ENCODE measurements at regions not wholly inside any gene's neighbourhood (a gene's known extent, or its start where the extent isn't known, plus 50 kb on each side); places are given as distances from the start of the nearest gene placed in this dataset.

DNA sequence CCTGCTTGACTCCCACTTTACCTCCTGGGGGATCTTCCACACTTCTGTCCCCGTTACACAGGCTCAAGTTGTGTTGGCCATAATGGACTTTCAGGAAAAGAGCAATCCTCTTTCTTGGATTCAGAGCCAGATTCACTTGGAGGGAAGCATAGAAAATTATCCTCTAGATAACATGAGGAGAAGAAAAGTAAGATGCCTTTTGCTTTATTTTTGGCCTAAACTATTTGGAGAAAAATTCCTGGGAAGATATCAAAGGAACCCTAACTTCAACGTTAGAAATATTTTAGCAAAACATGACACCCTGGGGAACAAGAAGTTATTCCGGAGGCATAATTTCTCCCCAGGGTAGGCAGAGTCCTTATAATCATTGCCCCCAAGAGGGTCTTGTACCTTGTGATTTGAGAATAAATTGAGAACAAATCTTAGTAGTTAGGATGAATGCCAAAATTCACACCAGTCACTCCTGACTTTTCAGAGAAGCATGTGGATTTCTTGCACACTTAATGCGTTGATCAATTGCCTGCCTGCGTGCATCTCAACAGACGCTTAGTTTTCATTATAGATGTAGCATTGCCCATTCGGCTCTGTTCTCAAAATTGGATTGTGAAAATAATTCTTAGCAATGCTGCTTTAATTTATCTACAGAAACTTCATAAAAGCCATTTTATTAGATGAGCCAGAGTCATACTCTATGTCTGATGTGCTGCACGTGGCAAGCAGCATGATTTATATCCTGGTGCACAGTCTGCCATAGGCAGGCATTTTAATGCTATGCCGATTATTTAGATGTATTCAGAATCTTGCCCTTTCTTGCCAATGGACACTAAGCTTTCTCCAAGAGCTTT, 224.4 kb downstream of the C7orf25 start:
- CTCF ChIA-PET = interaction anchor here (1.4 kb wide), 1 partner anchor 710 kb away, joined by 3 read pairs; no protein-coding TSS in a partner anchor
- Histone ChIP-seq H3K27me3 (replicated peaks in 2 of 5; ENCODE audit: control insufficient read depth in 4 of 5, insufficient read depth in 5 of 5, low read length in 4 of 5) (peaks cover 0 to 10% (median 0%) of the 10 kb centered on the region in 5 experiments), H3K27ac (ENCODE audit: insufficient read depth in 1 of 2, low read depth in 1 of 2, low read length in 2 of 2, poor library complexity in 1 of 2, severe bottlenecking in 2 of 2) (no peak overlapping the region), H3K4me1 (ENCODE audit: control extremely low read depth in 1 of 4, control insufficient read depth in 4 of 4, insufficient read depth in 4 of 4, low read length in 3 of 4) (no peaks in the 10 kb centered on the region), H3K9me3 (ENCODE audit: control extremely low read depth in 1 of 5, control insufficient read depth in 4 of 5, insufficient read depth in 2 of 5, low read depth in 1 of 5, low read length in 4 of 5) (no peaks in the 10 kb centered on the region), H3K4me3 (ENCODE audit: control insufficient read depth in 1 of 7, extremely low read depth in 1 of 7, insufficient read depth in 4 of 7, low read depth in 2 of 7, low read length in 6 of 7) (no peak overlapping the region), H3K36me3 (ENCODE audit: control insufficient read depth in 4 of 4, insufficient read depth in 4 of 4, low read length in 3 of 4) (no peaks in the 10 kb centered on the region)
- 74% methylated on average over 4 of the region's 9 CpGs for WGBS (ENCODE audit: insufficient coverage)
- no peak for DNase-seq
- POLR2A ChIA-PET = no interaction called here

DNA sequence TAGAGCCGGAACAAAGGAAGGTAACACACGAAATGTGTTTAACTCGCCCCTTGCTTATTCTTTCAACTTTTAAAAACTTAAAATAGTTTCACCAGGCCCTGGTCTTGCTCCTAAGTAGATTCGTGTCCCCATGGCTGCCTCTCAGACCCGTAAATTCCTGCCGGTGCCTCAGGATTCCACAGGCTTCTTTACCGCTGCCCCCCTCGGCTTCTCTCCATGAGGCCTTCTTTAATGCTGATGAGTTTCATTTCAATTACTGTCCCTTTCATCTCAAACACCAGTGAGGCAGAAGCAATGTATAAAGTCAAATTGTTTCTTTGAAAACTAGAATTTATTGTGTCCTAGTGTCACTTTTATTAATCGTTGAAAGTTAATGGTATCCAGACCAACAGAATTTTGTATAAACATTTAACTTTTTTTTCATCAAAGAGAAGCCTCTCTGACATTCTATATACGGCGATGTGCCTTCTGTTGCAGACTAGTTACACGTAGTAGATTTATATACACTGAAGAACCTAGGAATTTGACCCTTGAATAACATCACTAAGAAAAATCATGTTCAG, 225.2 kb downstream of the C7orf25 start:
- 77% methylated on average over 8 of the region's 12 CpGs for WGBS (ENCODE audit: insufficient coverage)
- H3K4me3 ChIP-seq (ENCODE audit: control insufficient read depth in 1 of 7, extremely low read depth in 1 of 7, insufficient read depth in 4 of 7, low read depth in 2 of 7, low read length in 6 of 7) = no peak overlapping the region
- H3K27ac ChIP-seq (ENCODE audit: insufficient read depth in 1 of 2, low read depth in 1 of 2, low read length in 2 of 2, poor library complexity in 1 of 2, severe bottlenecking in 2 of 2) = no peak overlapping the region
- no peaks in the 10 kb centered on the region for H3K9me3 ChIP-seq (ENCODE audit: control extremely low read depth in 1 of 5, control insufficient read depth in 4 of 5, insufficient read depth in 2 of 5, low read depth in 1 of 5, low read length in 4 of 5)
- ChIA-PET CTCF (no interaction called here), POLR2A (no interaction called here)
- H3K36me3 ChIP-seq (ENCODE audit: control insufficient read depth in 4 of 4, insufficient read depth in 4 of 4, low read length in 3 of 4) = no peaks in the 10 kb centered on the region
- no peak for DNase-seq
- H3K4me1 ChIP-seq (ENCODE audit: control extremely low read depth in 1 of 4, control insufficient read depth in 4 of 4, insufficient read depth in 4 of 4, low read length in 3 of 4) = no peaks in the 10 kb centered on the region
- peaks cover 0 to 10% (median 0%) of the 10 kb centered on the region in 5 experiments for H3K27me3 ChIP-seq (replicated peaks in 2 of 5; ENCODE audit: control insufficient read depth in 4 of 5, insufficient read depth in 5 of 5, low read length in 4 of 5)

DNA sequence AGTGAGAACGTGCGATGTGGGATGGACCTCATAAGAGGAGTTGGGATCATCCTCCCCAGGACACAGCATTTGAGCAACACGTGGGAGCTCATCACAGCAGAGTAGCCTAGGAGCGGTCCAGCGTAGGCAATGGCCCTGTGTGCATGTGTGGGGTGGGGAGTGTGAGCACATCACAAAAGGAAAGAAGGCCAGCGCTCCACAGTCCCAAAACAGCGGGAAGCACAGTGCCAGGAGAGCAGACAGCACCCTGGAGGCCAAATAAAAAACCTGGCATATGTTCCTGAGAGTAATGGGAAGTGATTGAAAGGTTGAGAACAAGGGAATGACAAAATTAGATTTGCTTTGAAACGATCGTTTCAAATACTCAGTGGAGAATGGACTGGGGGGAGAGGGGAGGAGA, 226.0 kb downstream of the C7orf25 start:
- Histone ChIP-seq H3K4me3 (ENCODE audit: control insufficient read depth in 1 of 7, extremely low read depth in 1 of 7, insufficient read depth in 4 of 7, low read depth in 2 of 7, low read length in 6 of 7) (no peak overlapping the region), H3K27me3 (replicated peaks in 2 of 5; ENCODE audit: control insufficient read depth in 4 of 5, insufficient read depth in 5 of 5, low read length in 4 of 5) (peaks cover 0 to 10% (median 0%) of the 10 kb centered on the region in 5 experiments), H3K4me1 (ENCODE audit: control extremely low read depth in 1 of 4, control insufficient read depth in 4 of 4, insufficient read depth in 4 of 4, low read length in 3 of 4) (no peaks in the 10 kb centered on the region), H3K27ac (ENCODE audit: insufficient read depth in 1 of 2, low read depth in 1 of 2, low read length in 2 of 2, poor library complexity in 1 of 2, severe bottlenecking in 2 of 2) (no peak overlapping the region), H3K36me3 (ENCODE audit: control insufficient read depth in 4 of 4, insufficient read depth in 4 of 4, low read length in 3 of 4) (no peaks in the 10 kb centered on the region), H3K9me3 (ENCODE audit: control extremely low read depth in 1 of 5, control insufficient read depth in 4 of 5, insufficient read depth in 2 of 5, low read depth in 1 of 5, low read length in 4 of 5) (no peaks in the 10 kb centered on the region)
- no peak for DNase-seq
- 62% methylated on average over 9 of the region's 9 CpGs for WGBS (ENCODE audit: insufficient coverage)
- POLR2A ChIA-PET = no interaction called here
- CTCF ChIA-PET = no interaction called here

DNA sequence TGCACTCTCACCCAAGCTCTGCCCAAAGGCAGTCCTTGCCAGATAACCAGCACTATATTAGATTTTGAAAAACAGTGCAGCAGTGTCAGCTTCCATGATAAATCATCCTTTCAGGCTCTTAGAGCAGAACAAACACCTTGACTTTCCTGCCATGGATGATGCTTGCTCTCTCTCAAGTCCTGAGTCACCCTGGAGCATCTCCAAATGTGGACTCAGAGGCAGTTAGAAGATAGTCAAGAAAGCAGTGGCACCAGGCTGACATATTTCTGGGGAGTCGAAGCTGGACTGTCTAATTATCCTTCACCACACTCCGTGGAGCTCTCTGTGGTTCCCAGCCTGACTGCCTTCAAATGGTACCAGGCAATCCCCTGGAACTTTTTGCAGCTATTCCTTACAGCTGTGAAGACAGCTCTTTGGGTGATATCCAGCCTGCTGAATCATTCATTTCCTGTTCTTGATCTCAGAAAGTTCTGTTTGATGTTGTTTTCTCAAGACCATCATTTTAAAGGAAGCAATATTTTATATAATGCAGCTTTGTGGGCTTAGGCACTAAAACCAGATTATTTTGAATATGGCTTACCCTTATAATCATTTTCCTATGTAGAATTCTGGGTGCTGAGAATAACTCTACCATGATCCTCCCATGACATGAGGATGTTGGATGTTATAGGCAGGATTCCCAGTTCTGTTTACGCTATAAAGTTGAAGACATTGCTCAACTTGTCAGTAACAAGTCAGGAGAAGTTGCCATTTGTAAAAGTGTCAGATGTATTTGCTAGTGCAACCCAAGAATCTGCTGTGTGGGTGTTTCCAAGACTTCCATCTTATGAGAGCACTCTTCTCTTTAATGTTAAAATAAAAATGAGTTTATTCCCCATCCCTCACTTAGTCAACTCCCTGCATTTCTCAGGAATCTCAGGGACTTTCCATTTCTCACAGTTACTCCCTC, 233.8 kb downstream of the C7orf25 start:
- CTCF ChIA-PET = no interaction called here
- POLR2A ChIA-PET = interaction anchor here (0.8 kb wide), 1 partner anchor 176 kb away, joined by 3 read pairs; no protein-coding TSS in a partner anchor
- peak; percentile 13 to 62 (median 49) for DNase-seq

DNA sequence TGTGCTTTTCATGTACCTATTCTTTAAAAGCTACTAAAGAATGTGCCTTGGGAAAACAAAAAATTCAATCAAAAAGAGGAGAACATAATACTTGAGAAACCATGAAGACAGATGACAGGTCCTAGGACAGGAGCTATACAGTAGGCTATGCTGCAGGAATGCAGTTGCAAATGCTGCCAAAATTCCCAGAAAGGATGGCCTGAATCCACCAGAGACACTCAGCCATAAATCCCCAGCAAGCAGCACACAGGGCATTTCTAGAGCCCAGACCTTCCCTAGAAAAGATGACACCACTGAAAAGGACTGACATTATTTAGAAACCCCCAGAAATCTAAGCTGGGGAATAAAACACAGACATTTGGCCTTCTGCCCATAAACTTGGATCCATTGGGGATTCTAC, 237.3 kb downstream of the C7orf25 start:
- no peaks in the 10 kb centered on the region for H3K27me3 ChIP-seq (replicated peaks in 2 of 5; ENCODE audit: control insufficient read depth in 4 of 5, insufficient read depth in 5 of 5, low read length in 4 of 5)
- no peak overlapping the region for H3K4me3 ChIP-seq (ENCODE audit: control insufficient read depth in 1 of 7, extremely low read depth in 1 of 7, insufficient read depth in 4 of 7, low read depth in 2 of 7, low read length in 6 of 7)
- ChIA-PET CTCF (no interaction called here), POLR2A (no interaction called here)
- H3K36me3 ChIP-seq (ENCODE audit: control insufficient read depth in 4 of 4, insufficient read depth in 4 of 4, low read length in 3 of 4) = no peaks in the 10 kb centered on the region
- no peak for DNase-seq
- no peak overlapping the region for H3K27ac ChIP-seq (ENCODE audit: insufficient read depth in 1 of 2, low read depth in 1 of 2, low read length in 2 of 2, poor library complexity in 1 of 2, severe bottlenecking in 2 of 2)
- no peaks in the 10 kb centered on the region for H3K9me3 ChIP-seq (ENCODE audit: control extremely low read depth in 1 of 5, control insufficient read depth in 4 of 5, insufficient read depth in 2 of 5, low read depth in 1 of 5, low read length in 4 of 5)
- peaks cover 0 to 9% (median 4%) of the 10 kb centered on the region in 4 experiments for H3K4me1 ChIP-seq (ENCODE audit: control extremely low read depth in 1 of 4, control insufficient read depth in 4 of 4, insufficient read depth in 4 of 4, low read length in 3 of 4)

More for the DNA sequence above, 233.8 kb downstream of the C7orf25 start:
- Histone ChIP-seq H3K9me3 (ENCODE audit: control extremely low read depth in 1 of 5, control insufficient read depth in 4 of 5, insufficient read depth in 2 of 5, low read depth in 1 of 5, low read length in 4 of 5) (peaks cover 0 to 3% (median 0%) of the 10 kb centered on the region in 5 experiments), H3K36me3 (ENCODE audit: control insufficient read depth in 4 of 4, insufficient read depth in 4 of 4, low read length in 3 of 4) (no peaks in the 10 kb centered on the region), H3K27me3 (replicated peaks in 2 of 5; ENCODE audit: control insufficient read depth in 4 of 5, insufficient read depth in 5 of 5, low read length in 4 of 5) (no peaks in the 10 kb centered on the region), H3K4me3 (ENCODE audit: control insufficient read depth in 1 of 7, extremely low read depth in 1 of 7, insufficient read depth in 4 of 7, low read depth in 2 of 7, low read length in 6 of 7) (peak overlapping the region in 1 of 7 experiments; percentile 0), H3K4me1 (ENCODE audit: control extremely low read depth in 1 of 4, control insufficient read depth in 4 of 4, insufficient read depth in 4 of 4, low read length in 3 of 4) (peaks cover 0 to 9% (median 4%) of the 10 kb centered on the region in 4 experiments), H3K27ac (ENCODE audit: insufficient read depth in 1 of 2, low read depth in 1 of 2, low read length in 2 of 2, poor library complexity in 1 of 2, severe bottlenecking in 2 of 2) (no peak overlapping the region)
- 27% methylated on average over 3 of the region's 3 CpGs for WGBS (ENCODE audit: insufficient coverage)

DNA sequence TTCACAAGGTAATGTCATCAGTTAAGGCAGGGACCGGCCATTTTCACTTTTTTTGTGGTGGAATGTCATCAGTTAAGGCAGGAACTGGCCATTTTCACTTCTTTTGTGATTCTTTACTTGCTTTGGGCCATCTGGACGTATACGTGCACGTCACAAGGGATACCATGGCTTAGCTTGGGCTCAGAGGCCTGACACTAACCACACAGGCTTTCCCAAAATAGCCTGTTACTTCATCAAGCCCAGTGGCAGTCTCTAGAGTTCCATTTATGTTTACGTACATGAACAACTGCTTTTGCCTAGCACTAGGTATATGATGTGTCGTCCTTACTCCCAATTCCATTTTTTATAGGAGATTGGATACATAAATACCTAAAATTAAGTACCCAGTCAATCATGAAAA, 237.9 kb downstream of the C7orf25 start:
- POLR2A ChIA-PET = no interaction called here
- DNase-seq = no peak
- WGBS (ENCODE audit: insufficient coverage) = 94% methylated on average over 3 of the region's 6 CpGs

More for the DNA sequence above, 237.9 kb downstream of the C7orf25 start:
- H3K4me1 ChIP-seq (ENCODE audit: control extremely low read depth in 1 of 4, control insufficient read depth in 4 of 4, insufficient read depth in 4 of 4, low read length in 3 of 4) = peaks cover 0 to 9% (median 4%) of the 10 kb centered on the region in 4 experiments
- H3K9me3 ChIP-seq (ENCODE audit: control extremely low read depth in 1 of 5, control insufficient read depth in 4 of 5, insufficient read depth in 2 of 5, low read depth in 1 of 5, low read length in 4 of 5) = no peaks in the 10 kb centered on the region
- no peak overlapping the region for H3K27ac ChIP-seq (ENCODE audit: insufficient read depth in 1 of 2, low read depth in 1 of 2, low read length in 2 of 2, poor library complexity in 1 of 2, severe bottlenecking in 2 of 2)
- H3K4me3 ChIP-seq (ENCODE audit: control insufficient read depth in 1 of 7, extremely low read depth in 1 of 7, insufficient read depth in 4 of 7, low read depth in 2 of 7, low read length in 6 of 7) = no peak overlapping the region
- no peaks in the 10 kb centered on the region for H3K36me3 ChIP-seq (ENCODE audit: control insufficient read depth in 4 of 4, insufficient read depth in 4 of 4, low read length in 3 of 4)
- CTCF ChIA-PET = no interaction called here
- H3K27me3 ChIP-seq (replicated peaks in 2 of 5; ENCODE audit: control insufficient read depth in 4 of 5, insufficient read depth in 5 of 5, low read length in 4 of 5) = no peaks in the 10 kb centered on the region

Measured in common myeloid progenitor, CD34-positive (primary cell).